Hepatocyte (in vitro differentiated cells): ENCODE measurements at regions not wholly inside any gene's neighbourhood (a gene's known extent, or its start where the extent isn't known, plus 50 kb on each side); places are given as distances from the start of the nearest gene placed in this dataset.

Source experiments
- DNase-seq: peaks from one replicate; pipeline ENCODE4 v3.0.0-alpha.2; 2016; ENCODE audit warnings: low spot score
- H2AFZ ChIP-seq: fragments of 200-600 bp; sonication (generic); 2 replicates; pipeline ENCODE4 v1.6.0; 2016; ENCODE audit warnings: antibody characterized with exemption, mild to moderate bottlenecking
- H3K27ac ChIP-seq: fragments of 200-600 bp; sonication (generic); 2 replicates; pipeline ENCODE4 v1.5.1; 2016; ENCODE audit warnings: mild to moderate bottlenecking
- H3K27me3 ChIP-seq: fragments of 200-600 bp; sonication (generic); 2 replicates; pipeline ENCODE4 v1.6.1; 2016
- H3K36me3 ChIP-seq: fragments of 200-600 bp; sonication (generic); replicated peaks from 2 replicates; pipeline ENCODE4 v1.5.1; 2016; ENCODE audit warnings: low read depth; ENCODE audit not compliant: insufficient read depth
- H3K4me1 ChIP-seq: fragments of 200-600 bp; sonication (generic); 2 replicates; pipeline ENCODE4 v1.5.1; 2016; ENCODE audit warnings: mild to moderate bottlenecking, moderate library complexity; ENCODE audit not compliant: insufficient read depth
- H3K4me2 ChIP-seq: fragments of 200-600 bp; sonication (generic); 2 replicates; pipeline ENCODE4 v1.6.0; 2016
- H3K4me3 ChIP-seq: fragments of 200-600 bp; sonication (generic); 2 replicates; pipeline ENCODE4 v1.5.1; 2016; ENCODE audit warnings: mild to moderate bottlenecking
- H3K79me2 ChIP-seq: fragments of 200-600 bp; sonication (generic); 2 replicates; pipeline ENCODE4 v1.6.0; 2017; ENCODE audit warnings: mild to moderate bottlenecking
- H3K9me2 ChIP-seq: fragments of 200-600 bp; sonication (generic); replicated peaks from 2 replicates; pipeline ENCODE4 v1.6.0; 2017; ENCODE audit warnings: mild to moderate bottlenecking; ENCODE audit not compliant: insufficient read depth
- H3K9me3 ChIP-seq: fragments of 200-600 bp; sonication (generic); 2 replicates; pipeline ENCODE4 v1.5.1; 2016; ENCODE audit warnings: low read depth, mild to moderate bottlenecking
- H4K20me1 ChIP-seq: fragments of 200-600 bp; sonication (generic); 2 replicates; pipeline ENCODE4 v1.6.0; 2016; ENCODE audit warnings: mild to moderate bottlenecking; ENCODE audit not compliant: insufficient read depth, poor library complexity, severe bottlenecking
- CTCF ChIP-seq: fragments of 200-600 bp; sonication (generic); IDR thresholded peaks from 2 replicates; pipeline ENCODE4 v1.5.1; 2016; ENCODE audit warnings: antibody characterized with exemption, mild to moderate bottlenecking; ENCODE audit not compliant: poor library complexity
- EZH2 ChIP-seq: fragments of 200-600 bp; sonication (generic); IDR thresholded peaks from 2 replicates; pipeline ENCODE4 v1.6.1; 2016; ENCODE audit warnings: antibody characterized with exemption, mild to moderate bottlenecking, borderline replicate concordance
- EZH2phosphoT487 ChIP-seq: fragments of 200-600 bp; sonication (generic); IDR thresholded peaks from one replicate; pipeline ENCODE4 v1.6.1; 2018; ENCODE audit warnings: antibody characterized with exemption, mild to moderate bottlenecking, low read depth, moderate library complexity; ENCODE audit not compliant: unreplicated experiment, severe bottlenecking
- WGBS: methylation state at CpG from one replicate; pipeline ENCODE4 v1.1.6; 2016; ENCODE audit warnings: low lambda C conversion rate; ENCODE audit errors: missing lambda C conversion rate; 5-methylcytosine and 5-hydroxymethylcytosine counted together

DNA sequence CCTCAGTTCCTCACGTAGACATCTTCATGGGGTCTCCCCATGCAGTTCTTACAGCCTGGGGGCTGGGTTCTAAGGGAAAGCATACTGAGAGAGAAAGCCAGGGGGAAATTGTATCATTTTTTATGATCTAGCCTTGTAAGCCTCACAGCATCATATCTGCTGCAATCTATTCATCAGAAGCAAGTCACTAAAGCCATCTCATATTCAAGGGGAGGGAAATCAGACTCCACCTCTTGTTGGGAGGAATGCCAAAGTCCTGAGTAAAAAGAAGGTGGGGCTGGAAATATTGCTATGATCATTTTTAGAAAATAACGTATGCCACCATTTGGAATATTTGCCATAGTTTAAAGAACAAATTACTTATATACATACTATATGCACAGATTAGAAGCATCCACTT, 304.6 kb downstream of the TXNL1 start:
- H2AFZ ChIP-seq, result no peak overlapping the region
- no peak for TF ChIP-seq EZH2
- TF ChIP-seq EZH2phosphoT487, result no peak
- 80% methylated on average over 2 of the region's 2 CpGs for WGBS

GRCh38 chr18:56333146-56333545, 305.2 kb downstream of the TXNL1 start:
- H3K9me3 ChIP-seq, result no peaks in the 10 kb centered on the region
- no peaks in the 10 kb centered on the region for H3K36me3 ChIP-seq
- TF ChIP-seq EZH2phosphoT487, result no peak
- DNase-seq, result no peak
- WGBS, result 77% methylated on average over 4 of the region's 4 CpGs
- H2AFZ ChIP-seq, result no peak overlapping the region
- no peak overlapping the region for H3K4me2 ChIP-seq
- H3K79me2 ChIP-seq, result no peaks in the 10 kb centered on the region
- no peak overlapping the region for H3K27ac ChIP-seq
- H4K20me1 ChIP-seq, result no peaks in the 10 kb centered on the region
- no peaks in the 10 kb centered on the region for H3K9me2 ChIP-seq
- H3K4me1 ChIP-seq, result no peaks in the 10 kb centered on the region
- no peak overlapping the region for H3K4me3 ChIP-seq
- no peaks in the 10 kb centered on the region for H3K27me3 ChIP-seq

More for the DNA sequence above, 304.6 kb downstream of the TXNL1 start:
- Histone ChIP-seq H3K9me2 (no peaks in the 10 kb centered on the region), H3K27ac (peak overlapping the region; percentile 2), H3K79me2 (no peaks in the 10 kb centered on the region), H3K36me3 (no peaks in the 10 kb centered on the region), H3K4me3 (no peak overlapping the region), H3K4me2 (no peak overlapping the region), H4K20me1 (no peaks in the 10 kb centered on the region), H3K4me1 (no peaks in the 10 kb centered on the region), H3K27me3 (no peaks in the 10 kb centered on the region), H3K9me3 (no peaks in the 10 kb centered on the region)
- DNase-seq, result no peak

- no peaks in the 10 kb centered on the region for H3K9me3 ChIP-seq
- H3K79me2 ChIP-seq, result no peaks in the 10 kb centered on the region
- H4K20me1 ChIP-seq, result no peaks in the 10 kb centered on the region
- 88% methylated on average over 4 of the region's 4 CpGs for WGBS
- no peak overlapping the region for H3K27ac ChIP-seq
- H3K9me2 ChIP-seq, result no peaks in the 10 kb centered on the region
- TF ChIP-seq EZH2 (no peak), CTCF (no peak), EZH2phosphoT487 (no peak)
- H3K36me3 ChIP-seq, result no peaks in the 10 kb centered on the region
- H3K4me1 ChIP-seq, result no peaks in the 10 kb centered on the region
- no peak overlapping the region for H3K4me3 ChIP-seq
- no peak for DNase-seq
- no peak overlapping the region for H3K4me2 ChIP-seq
- no peaks in the 10 kb centered on the region for H3K27me3 ChIP-seq
- no peak overlapping the region for H2AFZ ChIP-seq
Observed at GRCh38 chr18:56332371-56332770, 306.0 kb downstream of the TXNL1 start.

- TF ChIP-seq EZH2phosphoT487, result no peak
- TF ChIP-seq CTCF, result no peak
- TF ChIP-seq EZH2, result no peak
- H3K79me2 ChIP-seq, result no peaks in the 10 kb centered on the region
- H3K9me2 ChIP-seq, result no peaks in the 10 kb centered on the region
- no peak overlapping the region for H3K4me2 ChIP-seq
- no peaks in the 10 kb centered on the region for H3K27me3 ChIP-seq
- no peaks in the 10 kb centered on the region for H3K9me3 ChIP-seq
- H3K36me3 ChIP-seq, result no peaks in the 10 kb centered on the region
- H3K27ac ChIP-seq, result no peak overlapping the region
- H2AFZ ChIP-seq, result no peak overlapping the region
- DNase-seq, result no peak
- H3K4me3 ChIP-seq, result no peak overlapping the region
- WGBS, result 60% methylated on average over 9 of the region's 9 CpGs
- no peaks in the 10 kb centered on the region for H3K4me1 ChIP-seq
- H4K20me1 ChIP-seq, result no peaks in the 10 kb centered on the region
Observed at GRCh38 chr18:56330366-56331110, 307.9 kb downstream of the TXNL1 start.
